Right forelimb (tissue), 1 donor: ENCODE measurements at regions not wholly inside any gene's neighbourhood (a gene's known extent, or its start where the extent isn't known, plus 50 kb on each side); places are given as distances from the start of the nearest gene placed in this dataset.

Experiments used
- DNase-seq: peaks from one replicate; pipeline ENCODE4 v3.0.0-alpha.2; 2018

DNA sequence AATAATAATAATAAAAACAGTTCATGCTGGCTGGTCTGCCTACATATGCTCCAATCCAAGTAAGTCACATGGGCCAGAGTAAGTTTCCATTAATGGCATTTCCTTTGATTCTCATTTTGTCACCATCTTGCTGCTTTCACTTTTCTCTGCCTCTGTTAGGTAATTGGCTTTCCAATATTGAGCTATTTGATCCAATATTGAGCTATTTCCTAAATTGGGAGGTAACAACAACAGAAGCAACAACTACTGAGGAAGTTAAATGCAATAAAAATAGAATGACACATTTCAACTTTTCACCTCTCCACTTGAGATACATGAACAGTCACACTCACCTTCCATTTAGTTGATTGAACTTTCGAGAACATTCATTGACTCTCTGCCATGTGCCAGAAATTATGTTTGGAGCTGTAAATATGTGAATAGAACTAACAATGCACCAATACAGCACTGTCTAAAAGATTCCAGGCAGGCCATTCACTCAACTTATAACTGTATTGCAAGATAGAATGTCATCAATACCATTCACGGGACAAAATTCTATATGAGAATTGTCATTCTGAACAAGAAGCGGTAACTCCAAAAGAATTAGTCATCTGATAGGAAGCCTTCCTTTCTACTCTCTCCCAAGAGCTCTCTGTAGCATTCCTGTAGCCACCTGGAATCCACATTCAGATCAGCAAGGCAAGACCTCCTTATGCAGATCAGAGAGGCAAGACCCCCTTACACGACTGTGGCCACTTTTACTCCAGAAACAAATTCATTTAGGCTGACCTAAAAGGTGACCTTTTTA is 136.4 kb downstream of the PHLDA1 start:
- DNase-seq = no peak

DNA sequence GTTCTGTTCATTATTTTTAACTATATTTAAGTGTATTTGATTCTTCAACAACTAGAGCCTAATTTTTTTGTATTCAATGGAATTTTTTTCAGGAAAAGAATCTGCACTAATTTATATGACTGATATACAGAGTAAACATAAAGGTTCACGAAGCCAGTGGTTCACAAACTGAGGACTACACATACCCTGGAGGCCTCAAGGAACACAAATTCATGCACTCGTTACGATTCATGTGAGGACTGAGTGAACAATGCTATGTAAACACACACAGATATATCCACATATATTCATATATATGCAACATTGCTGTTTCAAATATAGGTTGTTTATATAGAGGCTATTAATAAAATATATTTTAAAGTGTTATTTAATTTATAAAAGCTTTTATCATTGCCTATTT is 137.8 kb downstream of the PHLDA1 start:
- no peak for DNase-seq

DNA sequence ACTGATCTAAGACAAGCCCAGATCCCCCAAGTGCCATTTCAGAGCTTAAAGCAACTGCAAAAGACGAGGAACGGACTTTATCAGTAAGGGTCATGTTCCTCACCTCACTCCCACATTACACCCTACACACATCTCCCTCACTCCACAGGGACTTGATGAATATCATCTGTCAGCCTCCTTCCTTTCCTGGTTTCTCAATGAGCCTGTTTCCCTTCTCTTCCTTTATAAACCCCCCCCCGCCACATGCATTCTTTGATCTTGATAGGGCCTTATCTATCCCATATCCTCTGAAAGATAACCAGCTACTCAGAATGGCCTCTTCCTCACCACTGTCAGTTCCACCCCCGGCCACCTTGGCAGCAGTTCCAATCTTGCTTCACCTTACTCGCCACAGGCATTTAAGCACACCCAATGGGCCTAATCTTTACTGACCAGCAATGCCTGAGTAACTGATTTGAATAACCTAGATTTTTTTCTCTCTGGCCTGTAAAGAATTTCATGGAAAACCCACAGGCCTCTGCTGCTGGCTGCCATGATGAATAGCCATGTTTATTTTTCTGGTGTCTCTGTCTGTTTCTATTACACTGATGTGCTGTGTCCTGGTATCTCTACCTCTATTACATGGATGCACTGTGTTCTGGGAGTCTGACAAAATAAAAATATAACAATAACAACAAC is 138.7 kb downstream of the PHLDA1 start:
- no peak for DNase-seq

DNA sequence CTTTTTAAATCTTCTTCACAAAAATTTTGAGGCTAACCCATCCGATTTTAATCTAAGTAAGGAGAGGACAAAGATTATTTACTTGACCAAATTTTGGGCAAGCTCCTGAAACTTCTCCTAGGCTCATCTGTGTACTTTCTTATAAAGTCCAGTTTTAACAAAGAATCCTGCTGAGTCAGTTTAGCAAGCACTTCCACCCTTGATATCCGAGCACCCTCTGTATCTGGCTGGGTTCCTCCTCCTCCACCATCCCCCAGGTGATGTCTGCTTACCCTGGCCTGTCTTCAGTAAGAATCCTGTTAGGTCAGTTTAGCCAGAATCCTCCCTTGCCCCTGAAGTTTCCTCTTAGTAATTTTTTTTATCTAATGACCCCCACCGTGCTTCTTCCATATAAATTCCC is 140.5 kb downstream of the PHLDA1 start:
- no peak for DNase-seq

DNA sequence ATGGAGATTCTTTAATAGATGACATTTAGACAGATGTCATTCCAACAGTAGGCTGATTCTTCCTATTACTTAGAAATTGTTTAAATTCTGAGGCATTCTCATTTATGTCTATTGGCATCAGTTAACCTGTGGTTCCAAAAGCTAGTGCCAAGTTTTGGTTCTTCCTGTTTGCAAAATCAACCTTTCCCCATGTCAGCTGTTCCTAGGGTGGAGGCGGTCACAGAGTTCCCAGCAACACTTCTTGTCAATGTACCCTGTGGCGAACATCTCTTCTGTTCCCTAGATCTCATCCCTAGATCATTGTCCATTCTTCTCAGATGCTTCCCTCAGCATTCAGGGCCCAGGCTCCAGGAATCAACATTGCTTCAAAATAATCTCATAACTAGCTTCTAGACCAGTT is 140.9 kb downstream of the PHLDA1 start:
- DNase-seq = no peak

DNA sequence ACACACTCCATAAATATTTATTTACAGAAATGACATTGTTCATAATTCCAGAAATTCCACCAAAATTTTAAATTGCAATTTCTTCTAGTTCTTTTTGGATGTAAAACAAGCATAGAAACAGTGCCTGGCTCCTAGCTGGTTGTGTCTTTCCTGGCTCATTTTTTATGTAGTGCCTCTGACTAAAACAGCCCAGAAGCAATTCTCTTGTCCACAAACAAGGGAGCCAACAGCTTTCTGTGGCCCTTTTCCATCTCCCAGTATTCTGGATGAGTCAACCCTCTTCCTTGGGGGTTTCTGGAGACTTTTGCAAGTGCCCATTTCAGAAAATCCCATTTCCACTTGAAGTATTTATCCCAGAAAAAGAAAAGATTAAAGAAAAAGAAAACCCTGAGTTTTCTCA is 141.4 kb downstream of the PHLDA1 start:
- no peak for DNase-seq

DNA sequence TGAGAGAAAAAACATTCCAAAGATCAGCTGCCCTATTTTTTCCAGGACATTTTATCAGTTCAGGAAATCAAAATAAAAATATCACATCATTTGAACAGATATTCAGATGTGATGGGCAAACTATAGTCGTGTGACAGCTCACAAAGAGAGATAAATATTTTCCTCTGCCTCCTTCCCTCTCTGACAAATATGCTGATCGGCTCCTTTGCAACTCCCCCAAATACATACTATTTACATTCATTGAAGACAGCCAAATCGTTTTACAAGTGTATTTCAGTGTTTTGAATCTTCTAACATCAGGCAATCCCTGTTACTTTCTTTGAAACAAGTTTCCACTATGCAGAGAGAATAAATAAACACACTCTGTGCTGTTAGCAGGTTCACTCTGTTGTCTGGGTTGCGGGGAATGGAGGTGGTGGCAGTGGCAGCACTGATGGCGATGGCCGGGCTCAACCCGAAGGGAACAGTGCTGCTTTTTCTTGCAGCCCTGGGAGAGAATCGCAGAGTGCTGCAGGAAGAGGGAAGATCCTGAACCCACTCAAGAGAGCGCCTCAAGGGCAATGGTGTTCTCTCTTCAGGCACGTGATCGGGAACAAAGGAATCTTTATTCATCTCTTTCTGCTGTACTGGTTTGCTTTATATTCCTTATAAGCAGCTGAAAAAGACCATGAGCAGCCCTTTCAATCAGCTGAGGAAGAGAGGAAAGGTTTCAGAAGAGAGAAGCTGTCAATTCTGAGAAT is 142.5 kb downstream of the PHLDA1 start:
- DNase-seq = no peak

DNA sequence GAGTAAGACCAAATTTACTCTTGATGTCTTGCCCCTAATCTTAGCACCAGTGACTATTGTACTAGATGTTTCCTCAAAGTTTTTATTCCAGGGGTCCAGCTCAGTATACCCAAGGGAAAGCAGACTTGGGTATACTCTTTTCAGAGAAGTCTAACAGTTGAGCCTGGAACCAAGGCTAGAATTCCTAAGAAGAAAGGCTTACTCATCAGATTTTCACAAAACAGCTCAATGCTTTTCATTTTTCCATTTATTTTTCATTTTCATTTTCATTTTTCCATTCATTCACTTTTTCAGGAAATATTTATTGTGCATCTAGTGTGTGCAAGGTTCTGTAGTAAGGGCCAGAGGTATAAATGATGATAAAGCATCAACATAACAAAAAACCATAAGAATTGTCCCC is 143.2 kb downstream of the PHLDA1 start:
- DNase-seq = no peak

DNA sequence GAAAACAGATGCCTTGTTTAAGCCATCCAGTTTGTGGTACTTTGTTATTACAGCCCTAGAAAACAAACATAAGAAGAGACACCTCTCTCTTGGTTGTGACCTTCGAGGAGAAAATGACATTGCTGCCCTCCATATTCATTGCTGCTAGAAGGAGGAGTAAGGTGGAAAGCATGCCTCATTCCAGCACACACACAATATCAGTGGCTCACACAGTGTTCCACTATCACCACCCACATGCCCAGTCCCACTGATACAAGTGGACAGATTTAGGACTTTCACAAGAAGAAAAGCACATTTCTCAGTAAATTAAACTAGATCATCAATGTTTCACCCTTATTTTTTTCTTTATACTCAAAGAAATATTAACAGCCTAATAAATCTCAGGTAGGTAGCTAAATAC is 143.6 kb downstream of the PHLDA1 start:
- no peak for DNase-seq

DNA sequence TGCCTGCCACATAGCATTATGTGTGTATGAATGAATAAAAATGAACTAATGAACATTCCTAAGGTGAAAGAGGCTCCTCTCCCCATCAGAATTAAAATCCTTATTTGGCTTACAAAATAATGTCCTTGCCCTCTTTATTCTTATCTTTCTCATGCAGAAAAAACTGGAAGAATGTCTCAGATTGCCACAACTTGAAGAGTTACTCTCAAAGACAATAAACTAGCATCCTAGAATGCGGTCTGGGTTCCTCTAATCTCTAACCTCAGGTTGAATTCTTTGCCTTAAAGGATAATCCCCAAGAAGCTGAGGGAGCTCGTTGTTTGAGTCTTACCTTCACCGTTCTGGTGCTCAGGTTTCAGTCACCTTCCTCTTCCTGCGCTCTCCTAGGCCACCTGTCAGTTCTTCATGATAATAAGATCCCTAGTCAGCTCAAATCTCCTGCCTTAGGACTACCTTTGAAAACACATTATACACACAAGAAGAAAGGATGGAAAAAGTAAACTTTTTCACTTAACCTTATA is 147.1 kb downstream of the PHLDA1 start:
- no peak for DNase-seq

DNA sequence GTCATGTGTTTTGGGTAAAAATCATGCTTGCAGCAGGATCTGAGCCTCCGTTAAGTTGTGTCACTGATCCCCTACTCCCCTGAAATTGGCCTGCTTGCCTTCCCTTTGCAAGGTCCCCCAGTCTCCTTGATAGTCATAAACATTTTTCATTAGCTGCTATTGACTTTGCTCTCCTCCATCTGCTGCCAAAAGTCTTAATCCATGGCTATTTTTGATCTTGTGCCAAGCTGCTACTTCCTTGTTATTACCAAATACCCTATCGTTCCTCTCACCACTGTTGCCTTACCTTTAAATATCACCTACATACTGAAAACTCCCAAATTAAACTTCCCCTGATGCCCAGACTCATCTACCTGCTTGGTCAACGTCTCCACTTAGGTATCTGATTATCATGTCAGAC is 148.3 kb downstream of the PHLDA1 start:
- DNase-seq = no peak

DNA sequence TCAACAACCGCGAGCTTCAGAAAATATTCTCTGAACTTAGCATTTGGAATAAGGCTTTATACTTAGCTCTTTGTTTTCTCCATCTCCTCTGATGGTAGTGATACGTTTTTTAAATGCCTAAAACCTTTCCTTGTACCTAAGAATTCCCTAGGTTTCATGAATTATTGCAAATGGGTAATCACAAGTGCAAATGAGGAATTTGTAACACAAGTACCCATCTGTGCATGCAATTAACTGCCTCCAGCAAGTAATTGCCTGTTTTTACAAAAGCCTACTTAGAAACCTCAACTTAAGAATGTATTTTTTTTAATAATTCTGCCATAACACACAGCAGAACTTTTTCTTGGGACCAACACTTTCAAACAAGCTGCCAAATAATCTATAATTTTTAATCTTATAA is 149.2 kb downstream of the PHLDA1 start:
- DNase-seq = no peak

DNA sequence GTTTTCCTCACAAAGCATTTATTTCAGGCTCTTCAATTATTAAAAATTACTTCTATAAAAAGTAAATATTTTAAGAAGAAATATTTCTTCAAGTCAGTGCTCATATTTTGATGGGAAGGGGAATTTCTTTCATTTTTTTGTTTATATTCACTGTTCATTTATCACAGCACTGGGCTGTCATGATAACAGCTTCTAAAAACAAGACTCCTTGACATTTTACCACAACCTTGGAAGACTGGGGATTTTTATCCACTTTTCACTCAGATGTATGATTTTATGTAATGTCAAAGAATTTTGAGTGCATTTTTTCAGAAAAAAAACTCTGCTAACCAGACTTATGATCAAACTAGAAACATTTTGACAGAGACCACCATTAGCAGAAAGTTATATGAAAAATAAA is 149.7 kb downstream of the PHLDA1 start:
- no peak for DNase-seq

DNA sequence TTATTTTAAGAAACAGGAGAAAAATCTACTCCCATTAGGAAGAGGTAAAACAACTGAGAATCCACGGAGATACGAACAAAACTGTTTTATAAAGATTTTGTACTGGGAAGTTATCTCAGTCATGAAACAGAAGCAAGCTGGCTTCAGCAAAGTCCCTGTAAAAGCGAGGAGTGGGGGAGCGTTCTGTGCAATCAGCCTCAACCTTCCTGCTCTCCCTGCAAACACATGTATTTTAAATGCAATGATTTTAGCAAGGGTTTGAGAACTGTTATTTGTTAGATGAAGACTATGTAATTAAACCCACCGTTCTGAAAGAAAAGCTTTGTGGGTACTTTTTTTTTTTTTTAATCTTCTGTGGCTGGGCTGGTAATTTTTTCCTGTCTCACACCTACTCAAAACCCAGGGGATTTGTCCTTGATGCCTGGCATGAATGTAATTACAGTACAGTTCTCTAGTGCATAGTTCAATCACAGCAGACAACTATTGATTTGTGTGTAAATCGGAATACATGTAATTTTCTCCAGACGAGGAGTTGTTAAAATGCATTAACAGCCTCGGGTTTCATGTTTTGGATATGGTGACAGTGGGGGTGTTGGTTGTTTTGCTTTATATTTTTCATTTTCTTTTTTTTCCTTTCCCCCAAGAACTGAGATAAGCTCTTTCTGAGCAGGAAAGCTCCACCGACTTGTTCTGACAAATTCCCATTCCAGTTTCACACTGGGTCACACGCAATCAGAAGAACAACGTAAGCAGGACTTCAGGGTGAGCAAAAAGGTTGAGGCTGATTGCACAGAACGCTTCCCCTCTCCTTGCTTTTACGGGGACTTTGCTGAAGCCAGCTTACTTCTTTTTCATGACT is 153.6 kb downstream of the PHLDA1 start:
- no peak for DNase-seq

DNA sequence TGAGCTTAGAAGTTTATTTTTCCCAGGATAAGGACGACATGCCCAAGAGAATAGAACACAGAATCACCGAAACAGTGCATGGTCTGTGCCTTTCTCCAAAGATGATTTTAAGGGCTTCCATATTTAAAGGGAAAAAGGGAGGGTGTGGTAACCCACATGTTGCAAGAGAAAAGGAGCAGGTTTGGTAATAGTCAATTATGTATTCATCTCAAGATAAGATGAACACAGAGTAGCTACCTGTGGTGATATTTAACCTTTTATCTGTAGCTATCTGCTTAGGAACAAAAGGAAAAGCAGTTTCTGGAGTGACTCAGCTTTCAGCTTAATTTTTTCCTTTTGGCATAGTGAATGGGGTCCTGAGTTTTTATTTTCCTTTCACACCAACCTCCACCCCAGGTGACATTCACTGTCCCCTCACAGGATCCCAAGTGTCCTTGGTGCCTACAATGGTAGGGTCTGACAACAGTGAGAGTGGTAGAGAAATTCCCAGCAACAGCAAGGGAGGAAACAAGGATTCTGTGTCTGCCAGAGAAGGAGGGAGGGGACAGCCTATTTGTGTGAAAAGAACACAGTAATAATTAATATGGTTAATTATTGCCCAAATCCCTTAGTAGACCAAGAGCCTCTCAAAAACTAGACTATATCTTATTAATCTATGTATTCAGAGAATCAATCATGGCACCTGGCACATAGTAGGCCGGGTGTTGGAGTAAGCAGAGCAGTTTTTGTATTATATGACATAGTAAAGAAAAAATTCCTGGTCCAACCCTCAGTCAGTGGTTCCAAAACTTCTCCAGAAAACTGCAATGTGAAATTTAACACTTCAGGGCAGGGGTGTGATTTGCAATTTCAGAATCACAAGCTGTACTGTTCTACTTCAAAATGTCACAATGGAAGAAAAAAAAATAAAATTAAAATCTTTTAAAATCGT is 154.5 kb downstream of the PHLDA1 start:
- no peak for DNase-seq

DNA sequence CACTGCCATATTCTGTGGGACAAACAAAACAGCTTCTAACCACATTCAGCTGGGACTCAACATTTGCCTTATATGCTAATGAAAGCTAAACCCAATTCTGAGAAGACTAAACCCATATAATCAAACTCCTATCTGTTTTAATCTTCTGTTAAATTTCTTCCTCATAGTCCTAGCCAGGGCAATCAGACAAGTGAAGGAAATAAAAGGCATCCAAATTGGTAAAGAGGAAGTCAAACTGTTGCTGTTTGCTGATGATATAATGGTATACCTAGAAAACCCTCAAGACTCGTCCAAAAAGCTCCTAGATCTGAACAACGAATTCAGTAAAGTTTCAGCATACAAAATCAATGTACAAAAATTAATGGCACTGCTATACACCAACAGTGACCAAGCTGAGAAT is 157.1 kb downstream of the PHLDA1 start:
- no peak for DNase-seq

DNA sequence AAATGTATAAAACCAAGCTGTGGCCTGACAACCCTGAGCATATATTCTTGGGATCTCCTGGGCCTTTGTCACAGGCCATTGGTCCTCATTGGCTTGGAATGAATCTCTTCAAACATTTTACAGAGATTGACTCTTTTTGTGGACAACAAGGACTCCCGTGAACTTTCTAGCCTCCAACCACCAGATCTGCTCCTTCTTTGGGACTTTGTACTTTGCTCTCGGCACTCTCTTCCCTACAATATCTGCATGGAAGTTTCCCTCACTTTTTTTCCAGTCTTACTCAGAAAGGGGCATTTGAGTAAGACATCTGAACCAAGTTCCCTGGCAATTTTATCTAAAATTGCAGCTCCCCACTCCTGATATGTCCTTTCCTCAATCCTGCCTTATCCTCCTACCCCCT is 158.8 kb downstream of the PHLDA1 start:
- DNase-seq = no peak

DNA sequence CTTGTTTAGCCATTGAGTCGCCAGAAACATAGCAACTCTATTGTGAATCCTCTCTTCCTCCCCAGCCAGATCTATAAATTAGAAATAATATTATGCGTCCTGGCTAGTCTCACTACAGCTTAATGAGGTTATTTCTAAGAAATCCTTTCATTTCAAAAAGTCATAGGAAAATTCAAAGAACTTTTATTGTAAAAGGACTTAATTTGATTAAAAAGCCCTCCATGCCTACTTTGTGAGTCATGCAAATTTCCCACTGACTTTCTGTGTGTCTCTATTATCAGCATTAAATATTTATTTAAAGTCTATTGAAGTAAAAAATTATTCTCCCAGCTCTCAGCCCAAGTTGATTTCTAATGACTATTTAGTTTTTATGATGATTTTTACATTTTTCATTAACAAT is 160.7 kb downstream of the PHLDA1 start:
- DNase-seq = no peak

DNA sequence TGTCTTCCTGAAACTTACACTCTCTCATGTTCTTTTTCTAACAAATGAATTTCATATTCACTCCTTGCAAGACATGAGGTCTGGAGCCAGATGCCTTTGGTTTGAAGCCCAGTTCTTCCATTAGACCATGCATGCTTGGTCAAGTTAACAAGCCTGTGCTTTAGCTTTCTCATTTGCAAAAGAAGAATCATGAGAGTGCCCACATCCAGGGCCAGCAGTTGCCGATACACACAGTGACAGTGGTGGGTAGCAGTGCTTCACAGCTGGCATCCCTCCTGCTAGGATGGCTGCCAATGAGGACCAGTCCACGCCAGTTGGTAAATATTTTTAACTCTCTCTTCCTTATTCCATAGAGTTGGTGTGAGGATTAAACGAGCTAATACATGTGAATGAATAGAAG is 163.1 kb downstream of the PHLDA1 start:
- no peak for DNase-seq

DNA sequence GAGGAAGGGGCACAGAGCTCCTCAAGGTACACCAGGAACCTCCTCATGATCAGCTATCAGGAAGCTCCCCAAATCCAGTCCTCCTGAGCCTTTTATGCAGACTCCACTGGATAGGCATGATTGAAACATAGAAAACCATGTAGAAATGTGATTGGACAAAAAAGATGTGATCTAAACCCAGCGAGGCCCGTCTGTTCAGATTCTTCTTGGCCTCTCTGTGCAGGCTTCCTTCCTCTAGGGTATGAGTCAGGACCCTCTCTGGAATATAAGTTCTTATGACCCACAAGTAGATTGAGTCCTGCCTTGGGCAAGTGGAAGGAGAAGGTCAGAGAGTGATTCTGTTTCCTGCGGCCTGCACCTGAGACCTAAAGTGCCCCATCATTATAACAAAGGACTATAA is 166.3 kb downstream of the PHLDA1 start:
- no peak for DNase-seq

DNA sequence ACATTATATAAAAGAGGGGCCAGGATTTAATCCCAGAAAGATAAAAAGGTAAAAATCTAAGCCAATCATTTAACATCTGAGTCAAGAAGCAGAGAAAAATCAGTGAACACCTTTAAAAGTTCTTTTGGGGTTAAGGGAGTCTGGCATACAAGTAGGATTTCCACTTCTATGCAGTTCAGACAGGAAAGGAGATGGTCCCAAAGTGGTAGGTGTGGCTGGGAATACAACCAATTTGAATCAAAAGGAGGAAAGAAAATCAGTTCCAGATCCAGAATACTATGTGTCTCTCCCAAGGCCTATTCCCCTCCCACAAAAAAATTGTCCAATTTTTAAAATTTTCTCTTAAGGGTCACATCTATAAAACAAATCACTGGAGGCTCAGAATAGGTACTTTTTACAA is 167.4 kb downstream of the PHLDA1 start:
- no peak for DNase-seq

DNA sequence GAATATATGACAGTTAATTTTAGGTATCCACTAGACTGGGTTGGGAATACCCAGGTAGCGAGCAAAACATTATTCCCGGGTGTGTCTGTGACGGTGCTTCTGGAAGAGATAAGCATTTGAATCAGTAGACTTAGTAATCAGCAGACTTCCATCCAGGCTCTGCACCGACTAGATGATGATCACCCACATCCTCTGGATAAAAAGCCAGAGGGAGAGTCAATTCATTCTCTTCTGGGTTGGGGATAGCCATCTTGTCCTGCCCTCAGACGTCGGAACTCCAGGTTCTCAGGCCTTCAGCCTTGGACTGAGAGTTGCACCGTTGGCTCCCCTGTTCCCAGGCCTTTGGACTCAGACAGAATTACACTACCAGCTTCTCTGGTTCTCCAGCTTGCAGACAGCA is 168.0 kb downstream of the PHLDA1 start:
- DNase-seq = no peak
